ENCODE measurements at regions not wholly inside any gene's neighbourhood (a gene's known extent, or its start where the extent isn't known, plus 50 kb on each side); places are given as distances from the start of the nearest gene placed in this dataset.

DNA sequence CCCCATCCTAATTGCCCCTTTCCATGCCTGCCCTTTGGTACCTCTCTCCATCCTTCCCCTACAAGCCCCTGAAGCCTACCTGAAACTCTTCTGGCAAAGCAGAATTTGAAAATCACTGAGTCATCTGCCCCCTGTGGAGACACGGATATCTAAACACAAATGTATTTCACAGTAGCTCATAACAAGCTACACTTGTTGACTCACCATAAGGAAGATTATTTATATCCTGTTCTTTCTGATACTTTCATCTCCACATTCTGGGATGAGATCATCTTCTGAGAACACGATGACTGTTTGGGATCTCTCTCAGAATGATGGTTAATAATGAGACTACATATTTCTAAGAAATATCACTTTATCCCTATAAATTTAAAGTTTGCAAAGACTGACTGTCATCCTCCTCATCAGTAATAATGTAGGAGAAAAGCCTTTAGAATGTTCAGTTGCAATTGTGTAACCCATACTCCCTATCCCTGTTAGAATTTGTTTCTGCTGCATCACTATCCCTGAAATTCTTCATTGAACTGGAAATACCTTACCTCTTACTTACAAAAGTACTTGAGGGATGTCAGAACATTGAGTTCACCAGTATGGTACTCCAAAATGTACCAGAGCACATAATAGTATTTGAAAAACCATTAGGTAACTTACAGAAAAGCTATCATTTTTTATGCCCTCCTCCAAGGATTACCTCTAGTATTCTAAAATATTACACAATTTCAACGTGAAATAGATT is 116.1 kb upstream of the IL12A start:
- no peaks in the 10 kb centered on the region for H3K36me3 ChIP-seq (ENCODE audit: control insufficient read depth in 1 of 2, insufficient read depth in 2 of 2, low read length in 2 of 2)
- H3K27me3 ChIP-seq (ENCODE audit: control insufficient read depth in 1 of 2, insufficient read depth in 2 of 2, low read length in 2 of 2), result no peaks in the 10 kb centered on the region
- no peak overlapping the region for H3K9ac ChIP-seq (ENCODE audit: low read depth in 1 of 2, low read length in 2 of 2)
- no peak overlapping the region for H3K4me3 ChIP-seq (ENCODE audit: low read depth in 1 of 2, low read length in 2 of 2)
- no peaks in the 10 kb centered on the region for H3K9me3 ChIP-seq (ENCODE audit: control insufficient read depth in 1 of 2, low read length in 2 of 2)
- H3K27ac ChIP-seq (ENCODE audit: low read depth, low read length), result no peak overlapping the region
- no peaks in the 10 kb centered on the region for H3K4me1 ChIP-seq (ENCODE audit: control insufficient read depth in 1 of 2, insufficient read depth in 2 of 2, low read length in 2 of 2)

DNA sequence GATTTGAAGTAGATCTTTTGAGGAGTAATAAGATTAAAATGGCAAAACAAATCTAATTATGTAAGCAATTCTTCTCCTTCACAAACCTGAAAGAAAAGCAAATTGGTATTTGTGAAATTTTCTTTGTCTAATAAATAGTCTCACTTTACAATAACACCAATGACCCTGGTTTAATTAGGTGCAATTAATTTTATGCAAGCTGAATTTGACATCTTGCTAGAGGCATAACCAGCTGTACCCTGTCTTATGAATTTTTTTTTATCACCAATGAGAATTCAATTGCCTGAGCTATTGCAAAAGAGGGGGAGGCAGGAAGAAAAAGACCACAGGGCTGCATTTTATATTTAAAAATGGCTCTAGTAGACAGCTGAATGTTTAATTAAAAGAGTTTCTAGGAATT is 113.5 kb upstream of the IL12A start:
- Histone ChIP-seq H3K9me3 (ENCODE audit: control insufficient read depth in 1 of 2, low read length in 2 of 2) (no peaks in the 10 kb centered on the region), H3K9ac (ENCODE audit: low read depth in 1 of 2, low read length in 2 of 2) (no peak overlapping the region), H3K4me1 (ENCODE audit: control insufficient read depth in 1 of 2, insufficient read depth in 2 of 2, low read length in 2 of 2) (no peaks in the 10 kb centered on the region), H3K27ac (ENCODE audit: low read depth, low read length) (no peak overlapping the region), H3K27me3 (ENCODE audit: control insufficient read depth in 1 of 2, insufficient read depth in 2 of 2, low read length in 2 of 2) (no peaks in the 10 kb centered on the region), H3K36me3 (ENCODE audit: control insufficient read depth in 1 of 2, insufficient read depth in 2 of 2, low read length in 2 of 2) (no peaks in the 10 kb centered on the region), H3K4me3 (ENCODE audit: low read depth in 1 of 2, low read length in 2 of 2) (no peak overlapping the region)

DNA sequence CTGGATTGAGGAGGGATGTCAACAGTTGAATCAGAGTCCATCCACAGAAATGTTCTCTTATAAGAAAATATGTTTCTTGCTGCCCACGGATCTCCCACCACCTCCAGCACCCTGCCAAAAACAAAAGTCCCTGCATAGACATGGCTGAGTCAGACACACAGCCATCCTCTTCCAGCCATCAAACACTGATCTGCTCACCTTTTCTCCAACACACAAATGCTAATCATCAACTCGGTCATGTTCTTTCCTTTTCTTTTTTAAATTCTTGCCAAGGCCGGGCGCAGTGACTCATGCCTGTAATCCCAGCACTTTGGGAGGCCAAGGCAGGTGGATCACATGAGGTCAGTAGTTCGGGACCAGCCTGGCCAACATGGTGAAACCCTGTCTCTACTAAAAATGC is 110.7 kb upstream of the IL12A start:
- Histone ChIP-seq H3K9me3 (ENCODE audit: control insufficient read depth in 1 of 2, low read length in 2 of 2) (no peaks in the 10 kb centered on the region), H3K4me1 (ENCODE audit: control insufficient read depth in 1 of 2, insufficient read depth in 2 of 2, low read length in 2 of 2) (no peaks in the 10 kb centered on the region), H3K9ac (ENCODE audit: low read depth in 1 of 2, low read length in 2 of 2) (no peak overlapping the region), H3K27ac (ENCODE audit: low read depth, low read length) (no peak overlapping the region), H3K27me3 (ENCODE audit: control insufficient read depth in 1 of 2, insufficient read depth in 2 of 2, low read length in 2 of 2) (no peaks in the 10 kb centered on the region), H3K36me3 (ENCODE audit: control insufficient read depth in 1 of 2, insufficient read depth in 2 of 2, low read length in 2 of 2) (no peaks in the 10 kb centered on the region), H3K4me3 (ENCODE audit: low read depth in 1 of 2, low read length in 2 of 2) (no peak overlapping the region)

DNA sequence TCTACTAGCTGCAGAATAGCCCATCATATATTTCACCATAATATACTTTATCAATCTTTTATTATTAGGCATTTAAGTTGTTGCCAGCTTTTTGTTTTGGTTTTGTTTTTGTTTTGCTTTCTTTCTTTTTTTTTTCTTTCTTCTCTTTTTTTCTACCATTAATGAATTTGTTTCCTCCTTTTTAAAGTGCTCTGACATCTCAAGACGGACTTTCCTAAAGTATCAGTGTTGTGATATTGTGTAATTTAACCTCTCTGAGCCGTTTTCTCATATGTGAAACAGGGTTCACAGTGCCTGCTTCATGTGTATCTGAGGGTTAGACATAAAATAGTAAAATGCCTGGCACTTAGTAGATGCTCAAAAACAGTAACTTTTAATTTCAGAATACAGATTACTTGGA is 109.5 kb upstream of the IL12A start:
- H3K36me3 ChIP-seq (ENCODE audit: control insufficient read depth in 1 of 2, insufficient read depth in 2 of 2, low read length in 2 of 2), result no peaks in the 10 kb centered on the region
- no peak overlapping the region for H3K4me3 ChIP-seq (ENCODE audit: low read depth in 1 of 2, low read length in 2 of 2)
- H3K27ac ChIP-seq (ENCODE audit: low read depth, low read length), result no peak overlapping the region
- no peaks in the 10 kb centered on the region for H3K4me1 ChIP-seq (ENCODE audit: control insufficient read depth in 1 of 2, insufficient read depth in 2 of 2, low read length in 2 of 2)
- H3K9me3 ChIP-seq (ENCODE audit: control insufficient read depth in 1 of 2, low read length in 2 of 2), result no peaks in the 10 kb centered on the region
- no peaks in the 10 kb centered on the region for H3K27me3 ChIP-seq (ENCODE audit: control insufficient read depth in 1 of 2, insufficient read depth in 2 of 2, low read length in 2 of 2)
- no peak overlapping the region for H3K9ac ChIP-seq (ENCODE audit: low read depth in 1 of 2, low read length in 2 of 2)

DNA sequence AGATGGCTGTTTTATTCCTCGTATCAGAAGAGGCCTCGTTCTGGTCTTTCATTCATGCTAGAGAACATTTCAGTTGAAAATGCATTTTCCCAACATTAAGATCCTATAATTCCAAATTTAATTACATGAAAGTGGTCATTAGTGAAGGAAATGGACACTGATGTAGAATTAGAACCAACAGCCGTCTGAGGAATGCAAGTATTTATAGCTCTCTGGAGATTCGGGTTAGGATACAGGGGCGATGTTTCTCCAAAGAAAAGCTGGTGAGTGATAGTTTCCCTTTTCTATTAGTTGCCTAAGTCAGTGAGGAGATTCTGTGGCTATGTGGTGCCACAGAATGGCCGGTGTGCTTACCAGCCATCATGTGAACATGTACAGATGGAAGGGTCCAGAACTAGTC is 109.0 kb upstream of the IL12A start:
- no peaks in the 10 kb centered on the region for H3K4me1 ChIP-seq (ENCODE audit: control insufficient read depth in 1 of 2, insufficient read depth in 2 of 2, low read length in 2 of 2)
- no peaks in the 10 kb centered on the region for H3K27me3 ChIP-seq (ENCODE audit: control insufficient read depth in 1 of 2, insufficient read depth in 2 of 2, low read length in 2 of 2)
- no peaks in the 10 kb centered on the region for H3K9me3 ChIP-seq (ENCODE audit: control insufficient read depth in 1 of 2, low read length in 2 of 2)
- no peak overlapping the region for H3K27ac ChIP-seq (ENCODE audit: low read depth, low read length)
- no peaks in the 10 kb centered on the region for H3K36me3 ChIP-seq (ENCODE audit: control insufficient read depth in 1 of 2, insufficient read depth in 2 of 2, low read length in 2 of 2)
- H3K4me3 ChIP-seq (ENCODE audit: low read depth in 1 of 2, low read length in 2 of 2), result no peak overlapping the region
- no peak overlapping the region for H3K9ac ChIP-seq (ENCODE audit: low read depth in 1 of 2, low read length in 2 of 2)

DNA sequence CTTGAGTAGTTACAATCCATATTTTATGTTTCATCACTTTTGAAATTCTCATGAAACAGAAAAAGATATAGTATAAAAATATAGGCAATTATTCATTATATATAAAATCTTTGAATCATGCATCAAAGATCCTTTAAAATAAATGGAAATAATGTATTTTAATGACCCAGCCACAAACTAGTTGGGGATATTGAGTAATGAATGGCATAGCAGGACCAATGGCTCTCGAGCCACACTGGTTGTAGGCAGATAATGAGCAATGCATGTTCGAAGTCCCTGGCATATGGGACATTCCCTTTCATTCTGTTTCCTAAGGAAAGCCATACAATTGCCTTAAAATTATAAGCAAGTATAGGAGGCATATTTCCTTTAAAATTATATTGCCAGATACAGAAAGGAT is 107.4 kb upstream of the IL12A start:
- H3K27me3 ChIP-seq (ENCODE audit: control insufficient read depth in 1 of 2, insufficient read depth in 2 of 2, low read length in 2 of 2), result no peaks in the 10 kb centered on the region
- H3K4me3 ChIP-seq (ENCODE audit: low read depth in 1 of 2, low read length in 2 of 2), result no peak overlapping the region
- H3K36me3 ChIP-seq (ENCODE audit: control insufficient read depth in 1 of 2, insufficient read depth in 2 of 2, low read length in 2 of 2), result no peaks in the 10 kb centered on the region
- no peaks in the 10 kb centered on the region for H3K9me3 ChIP-seq (ENCODE audit: control insufficient read depth in 1 of 2, low read length in 2 of 2)
- no peaks in the 10 kb centered on the region for H3K4me1 ChIP-seq (ENCODE audit: control insufficient read depth in 1 of 2, insufficient read depth in 2 of 2, low read length in 2 of 2)
- no peak overlapping the region for H3K9ac ChIP-seq (ENCODE audit: low read depth in 1 of 2, low read length in 2 of 2)
- no peak overlapping the region for H3K27ac ChIP-seq (ENCODE audit: low read depth, low read length)

DNA sequence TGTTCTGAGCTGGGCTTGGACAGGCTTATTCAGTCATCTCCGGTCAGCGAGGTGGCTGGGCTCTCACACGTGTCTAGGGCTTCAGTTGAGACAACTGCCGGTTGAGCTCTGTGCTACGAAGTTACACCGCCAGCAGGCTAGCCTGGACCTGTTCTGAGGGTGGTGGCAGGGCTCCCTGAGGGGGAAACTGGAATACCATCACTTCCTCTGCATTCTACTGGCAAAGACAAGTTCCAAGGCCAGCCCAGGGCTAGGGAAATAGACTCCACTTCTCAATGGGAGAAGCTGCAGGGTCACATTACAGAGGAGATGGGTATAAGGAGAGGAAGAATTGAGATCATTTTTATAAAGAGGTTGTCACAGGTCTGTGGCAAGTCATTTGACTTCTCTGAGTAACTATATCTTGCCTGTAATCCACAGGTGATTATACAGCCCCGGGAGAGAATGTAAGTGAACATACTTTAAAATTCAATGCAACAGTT is 106.8 kb upstream of the IL12A start:
- H3K27ac ChIP-seq (ENCODE audit: low read depth, low read length), result no peak overlapping the region
- no peak overlapping the region for H3K9ac ChIP-seq (ENCODE audit: low read depth in 1 of 2, low read length in 2 of 2)
- H3K9me3 ChIP-seq (ENCODE audit: control insufficient read depth in 1 of 2, low read length in 2 of 2), result no peaks in the 10 kb centered on the region
- H3K36me3 ChIP-seq (ENCODE audit: control insufficient read depth in 1 of 2, insufficient read depth in 2 of 2, low read length in 2 of 2), result no peaks in the 10 kb centered on the region
- H3K27me3 ChIP-seq (ENCODE audit: control insufficient read depth in 1 of 2, insufficient read depth in 2 of 2, low read length in 2 of 2), result no peaks in the 10 kb centered on the region
- no peaks in the 10 kb centered on the region for H3K4me1 ChIP-seq (ENCODE audit: control insufficient read depth in 1 of 2, insufficient read depth in 2 of 2, low read length in 2 of 2)
- H3K4me3 ChIP-seq (ENCODE audit: low read depth in 1 of 2, low read length in 2 of 2), result no peak overlapping the region

DNA sequence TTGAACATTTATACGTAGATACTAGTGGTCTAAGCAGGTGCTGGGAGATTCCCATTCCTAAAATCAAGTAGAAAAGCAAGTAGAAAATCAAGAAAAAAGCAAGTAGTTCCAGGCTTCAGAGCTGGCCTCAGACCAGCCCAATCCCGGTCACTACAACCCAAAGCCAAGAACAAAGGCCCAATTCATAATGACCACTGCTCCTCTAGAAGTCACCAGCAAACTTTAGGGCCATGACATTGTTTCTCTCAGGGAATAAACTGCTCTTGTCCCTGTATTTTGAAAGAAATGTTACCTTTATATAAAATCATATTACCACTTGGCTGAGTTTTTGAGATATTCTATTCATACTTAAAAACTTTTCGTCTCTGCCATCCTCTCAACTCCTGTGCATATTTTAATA is 106.3 kb upstream of the IL12A start:
- Histone ChIP-seq H3K4me3 (ENCODE audit: low read depth in 1 of 2, low read length in 2 of 2) (no peak overlapping the region), H3K36me3 (ENCODE audit: control insufficient read depth in 1 of 2, insufficient read depth in 2 of 2, low read length in 2 of 2) (no peaks in the 10 kb centered on the region), H3K9ac (ENCODE audit: low read depth in 1 of 2, low read length in 2 of 2) (no peak overlapping the region), H3K9me3 (ENCODE audit: control insufficient read depth in 1 of 2, low read length in 2 of 2) (no peaks in the 10 kb centered on the region), H3K27me3 (ENCODE audit: control insufficient read depth in 1 of 2, insufficient read depth in 2 of 2, low read length in 2 of 2) (no peaks in the 10 kb centered on the region), H3K4me1 (ENCODE audit: control insufficient read depth in 1 of 2, insufficient read depth in 2 of 2, low read length in 2 of 2) (no peaks in the 10 kb centered on the region), H3K27ac (ENCODE audit: low read depth, low read length) (no peak overlapping the region)

DNA sequence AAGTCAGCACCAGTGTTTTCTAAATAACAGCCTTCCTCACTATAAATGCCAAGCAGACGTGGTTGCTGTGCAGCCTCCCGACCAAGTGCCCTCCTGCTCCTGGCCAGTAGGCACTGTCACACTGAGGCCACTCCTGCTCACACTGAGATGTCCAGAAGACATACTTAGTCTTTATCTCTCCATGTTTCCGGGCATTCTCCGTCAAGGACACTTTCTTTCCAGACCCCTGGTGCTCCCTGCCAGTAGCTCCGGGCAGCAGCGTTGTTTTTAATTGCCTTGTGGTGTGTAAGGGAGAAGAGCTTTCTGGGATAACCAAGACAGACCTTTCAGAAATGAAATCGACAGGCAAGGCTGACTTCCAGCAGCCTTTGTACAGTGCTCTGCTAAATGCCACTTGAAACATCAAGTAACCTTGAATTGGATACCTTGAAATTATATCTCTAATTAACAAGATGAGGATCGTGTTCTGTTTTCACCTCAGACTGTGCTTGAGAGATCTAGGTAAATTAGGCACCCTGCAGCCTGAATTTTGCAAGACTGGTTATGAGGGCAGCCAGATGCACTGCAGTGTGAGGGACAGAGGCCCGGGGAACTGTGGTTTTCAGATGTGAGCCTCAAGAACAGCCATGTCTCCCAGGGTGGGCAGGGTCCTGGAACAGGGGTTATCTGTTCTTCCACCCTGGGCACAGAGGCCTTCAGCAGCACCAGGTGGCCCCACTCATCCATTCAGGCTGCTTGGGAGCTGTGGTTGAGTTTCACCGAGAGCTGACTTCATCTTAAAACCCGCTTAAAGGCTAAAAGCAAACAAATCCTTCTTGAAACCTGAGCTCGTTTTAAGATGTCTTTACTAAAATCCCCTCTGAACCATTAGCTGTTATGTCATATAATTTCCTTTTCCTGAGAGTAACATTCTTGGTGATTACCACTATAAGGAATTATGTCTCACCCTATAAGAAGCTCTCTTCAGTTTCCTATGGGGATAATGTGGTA is 105.5 kb upstream of the IL12A start:
- Histone ChIP-seq H3K27ac (ENCODE audit: low read depth, low read length) (no peak overlapping the region), H3K4me3 (ENCODE audit: low read depth in 1 of 2, low read length in 2 of 2) (no peak overlapping the region), H3K36me3 (ENCODE audit: control insufficient read depth in 1 of 2, insufficient read depth in 2 of 2, low read length in 2 of 2) (no peaks in the 10 kb centered on the region), H3K9ac (ENCODE audit: low read depth in 1 of 2, low read length in 2 of 2) (no peak overlapping the region), H3K9me3 (ENCODE audit: control insufficient read depth in 1 of 2, low read length in 2 of 2) (no peaks in the 10 kb centered on the region), H3K4me1 (ENCODE audit: control insufficient read depth in 1 of 2, insufficient read depth in 2 of 2, low read length in 2 of 2) (no peaks in the 10 kb centered on the region), H3K27me3 (ENCODE audit: control insufficient read depth in 1 of 2, insufficient read depth in 2 of 2, low read length in 2 of 2) (no peaks in the 10 kb centered on the region)

DNA sequence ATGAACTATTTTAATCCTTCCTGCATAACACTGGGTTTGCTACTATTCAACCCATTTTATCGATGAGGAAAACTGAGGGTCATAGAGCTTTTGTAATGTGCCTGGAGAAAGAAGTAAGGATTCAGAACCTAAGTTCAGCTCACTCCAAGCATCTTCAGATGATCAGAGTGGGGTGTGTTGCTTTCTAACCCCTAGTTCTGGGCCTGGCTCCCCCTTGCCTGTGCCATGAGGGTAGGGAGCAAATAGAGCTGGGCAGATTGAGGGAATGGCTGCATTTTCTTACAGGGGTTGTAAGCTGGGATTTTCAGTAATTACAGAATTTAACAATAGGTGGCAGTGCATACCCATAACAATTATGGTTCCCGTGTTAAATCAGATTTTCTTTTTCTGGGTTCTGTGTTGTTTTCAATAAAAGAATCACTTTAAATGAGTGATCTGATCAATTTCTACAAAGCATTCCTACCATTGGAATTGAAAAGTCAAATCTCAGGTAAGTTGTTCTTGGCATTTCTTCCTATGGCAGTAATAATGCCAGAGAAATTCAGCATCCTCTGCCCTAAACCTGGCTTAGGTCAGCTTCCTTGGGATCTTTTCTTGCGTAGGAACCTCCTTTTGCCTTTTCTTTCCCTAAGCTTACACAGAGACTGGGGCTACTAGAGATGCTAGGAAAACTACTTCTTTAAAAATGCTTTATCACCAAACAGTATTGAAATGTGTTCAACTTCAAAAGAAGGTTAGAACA is 103.8 kb upstream of the IL12A start:
- H3K4me3 ChIP-seq (ENCODE audit: low read depth in 1 of 2, low read length in 2 of 2), result no peak overlapping the region
- no peak overlapping the region for H3K9ac ChIP-seq (ENCODE audit: low read depth in 1 of 2, low read length in 2 of 2)
- no peaks in the 10 kb centered on the region for H3K36me3 ChIP-seq (ENCODE audit: control insufficient read depth in 1 of 2, insufficient read depth in 2 of 2, low read length in 2 of 2)
- H3K9me3 ChIP-seq (ENCODE audit: control insufficient read depth in 1 of 2, low read length in 2 of 2), result no peaks in the 10 kb centered on the region
- H3K27ac ChIP-seq (ENCODE audit: low read depth, low read length), result no peak overlapping the region
- H3K27me3 ChIP-seq (ENCODE audit: control insufficient read depth in 1 of 2, insufficient read depth in 2 of 2, low read length in 2 of 2), result no peaks in the 10 kb centered on the region
- H3K4me1 ChIP-seq (ENCODE audit: control insufficient read depth in 1 of 2, insufficient read depth in 2 of 2, low read length in 2 of 2), result no peaks in the 10 kb centered on the region
